Left ventricle myocardium superior (tissue), 1 donor: ENCODE measurements at regions not wholly inside any gene's neighbourhood (a gene's known extent, or its start where the extent isn't known, plus 50 kb on each side); places are given as distances from the start of the nearest gene placed in this dataset.
"Not testable (repeated sequence)": the region's sequence is repeated elsewhere in the genome, so short reads cannot be mapped to it uniquely, and the experiment has no call there.

Experiments used
- ATAC-seq: fragments of 200-7000 bp; cut with Tn5 transposase; one replicate; pipeline ENCODE4 v1.9.1; 2020; ENCODE audit warnings: mild to moderate bottlenecking, moderate library complexity
- DNase-seq: peaks from one replicate; pipeline ENCODE4 v3.0.0-alpha.2; 2020
- intact Hi-C: fragments of 100-400 bp; cut with micrococcal nuclease; formaldehyde crosslinking; loops from one replicate; pipeline ENCODE4 v1.11.0; 2022
- donor health status: DM: no; HTN: yes; CAD: no; lungs with severe emphysema.

DNA sequence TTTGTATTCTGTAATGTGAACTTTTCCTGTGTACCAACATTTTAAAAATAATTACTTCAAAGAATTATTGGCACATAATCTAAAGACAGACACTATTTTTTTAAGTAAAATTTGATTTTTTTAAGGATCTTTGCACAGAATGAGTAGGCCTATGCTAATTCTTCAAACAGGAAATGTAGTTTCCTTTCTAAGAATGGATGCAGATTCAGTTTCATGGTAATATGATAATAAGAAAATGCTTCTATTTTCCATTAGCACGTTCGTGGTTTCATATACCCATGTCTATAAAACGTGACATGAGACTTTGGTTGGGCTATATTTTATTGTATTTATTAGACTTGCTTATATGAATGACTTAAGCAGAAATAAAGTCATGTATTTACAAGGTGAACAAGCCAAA lies 191.8 kb upstream of the RBBP8 start:
- ATAC-seq (no peak), DNase-seq (no peak)
- intact Hi-C loops = no loop called here

GRCh38 chr18:22742409-22742808 lies 190.7 kb upstream of the RBBP8 start:
- ATAC-seq (no peak), DNase-seq (no peak)
- intact Hi-C loops = no loop called here

GRCh38 chr18:22745966-22746365 lies 187.2 kb upstream of the RBBP8 start:
- intact Hi-C loops = no loop called here
- ATAC-seq (no peak), DNase-seq (no peak)

DNA sequence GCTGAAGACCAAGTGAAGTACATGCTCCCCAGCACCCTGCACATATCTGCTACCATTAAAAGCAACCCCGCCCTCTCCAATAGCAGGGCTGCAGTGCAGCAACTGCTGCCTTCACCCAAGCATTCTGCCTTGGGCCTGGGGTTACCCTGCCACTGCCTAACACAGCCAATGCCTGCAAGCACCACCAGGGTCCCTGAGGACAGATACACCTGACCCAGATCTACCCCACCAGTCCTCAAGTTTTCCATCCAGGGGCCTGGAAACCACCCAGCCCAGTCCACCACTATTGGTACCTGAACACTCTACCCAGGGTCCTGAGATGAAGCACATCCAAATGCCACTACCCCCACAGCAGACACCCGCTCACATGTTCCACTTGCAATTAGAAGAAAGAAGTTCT lies 181.1 kb upstream of the RBBP8 start:
- intact Hi-C loops = no loop called here
- ATAC-seq (no peak), DNase-seq (no peak)

DNA sequence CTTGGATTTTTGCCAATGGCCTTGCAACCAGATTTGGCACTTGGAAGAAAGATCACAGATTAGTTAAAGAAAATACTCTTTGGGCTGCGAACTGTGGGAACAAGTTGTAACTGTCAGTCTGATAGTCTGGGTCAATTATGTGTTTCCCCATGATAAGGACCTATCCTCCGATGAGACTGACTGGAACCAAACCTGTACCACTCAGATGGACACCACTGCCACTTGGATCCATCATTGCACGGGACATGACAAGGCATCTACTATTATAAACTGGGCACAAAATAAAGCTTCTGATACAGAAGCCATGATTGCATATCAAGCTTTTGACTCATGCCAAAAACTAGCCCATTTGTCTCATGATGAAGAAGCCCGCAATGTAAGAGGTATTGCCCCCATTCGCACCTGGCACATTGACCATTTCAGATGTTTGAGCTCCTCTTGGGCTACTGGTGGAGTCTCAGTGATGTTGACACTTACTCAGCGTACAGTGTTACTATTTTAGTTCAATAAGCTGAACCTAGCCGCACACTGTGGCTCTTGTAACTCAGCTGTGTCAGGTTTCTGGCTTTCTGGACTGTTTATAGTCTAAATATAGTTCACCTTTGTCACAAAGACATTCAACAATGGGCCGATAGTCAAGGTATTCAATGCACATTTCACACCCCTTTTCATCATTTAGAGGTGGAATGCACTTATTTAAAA lies 179.8 kb upstream of the RBBP8 start:
- intact Hi-C loops = no loop called here
- DNase-seq (no peak), ATAC-seq (peak; percentile 99)

GRCh38 chr18:22764005-22764404 lies 169.1 kb upstream of the RBBP8 start:
- intact Hi-C loops, DNase-seq, ATAC-seq: not testable (repeated sequence)

GRCh38 chr18:22765896-22766295 lies 167.2 kb upstream of the RBBP8 start:
- intact Hi-C loops = no loop called here
- ATAC-seq = peak; percentile 95
- DNase-seq = no peak

DNA sequence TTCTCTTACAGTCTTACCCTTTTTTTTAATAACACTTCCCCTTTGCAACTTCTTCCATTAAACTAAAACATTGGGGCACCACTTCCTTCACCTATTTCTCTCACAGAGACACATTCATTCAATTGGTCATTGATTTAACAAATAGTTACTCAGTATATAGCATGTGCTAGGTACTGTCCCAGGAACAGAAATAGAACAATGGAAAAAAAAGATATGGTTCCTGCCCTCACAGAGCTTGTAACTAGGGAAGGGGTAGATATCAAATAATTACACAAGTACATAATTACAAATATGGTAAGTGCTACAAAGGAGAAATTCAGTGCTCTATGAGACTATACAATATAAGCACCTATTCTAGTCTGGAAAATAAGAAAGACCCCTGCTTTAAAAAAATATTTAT lies 165.5 kb upstream of the RBBP8 start:
- intact Hi-C loops = no loop called here
- ATAC-seq (peak; percentile 60), DNase-seq (no peak)

- no peak for ATAC-seq
- intact Hi-C loops = no loop called here
- no peak for DNase-seq
Observed at GRCh38 chr18:22773944-22774343, 159.2 kb upstream of the RBBP8 start.

DNA sequence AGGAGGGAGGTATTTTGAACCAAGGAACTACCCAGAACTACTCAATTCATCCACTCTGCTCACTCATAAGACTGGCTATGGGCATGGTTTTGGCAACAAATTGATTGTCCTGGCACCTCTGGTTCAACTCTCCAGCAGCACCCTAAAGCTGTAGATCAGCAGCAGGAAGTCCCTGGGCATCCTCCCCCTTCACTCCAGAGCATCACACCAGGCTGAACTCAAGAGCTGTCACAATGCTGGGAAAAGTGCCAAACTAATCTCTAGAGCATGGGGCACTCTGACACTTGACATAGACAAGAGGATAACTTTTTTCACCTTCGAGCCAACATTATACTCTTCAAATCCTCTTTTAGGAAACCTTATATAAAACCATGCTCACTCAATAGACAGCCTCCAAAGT lies 154.1 kb upstream of the RBBP8 start:
- intact Hi-C loops = no loop called here
- ATAC-seq = peak; percentile 98
- DNase-seq = peak; percentile 28

DNA sequence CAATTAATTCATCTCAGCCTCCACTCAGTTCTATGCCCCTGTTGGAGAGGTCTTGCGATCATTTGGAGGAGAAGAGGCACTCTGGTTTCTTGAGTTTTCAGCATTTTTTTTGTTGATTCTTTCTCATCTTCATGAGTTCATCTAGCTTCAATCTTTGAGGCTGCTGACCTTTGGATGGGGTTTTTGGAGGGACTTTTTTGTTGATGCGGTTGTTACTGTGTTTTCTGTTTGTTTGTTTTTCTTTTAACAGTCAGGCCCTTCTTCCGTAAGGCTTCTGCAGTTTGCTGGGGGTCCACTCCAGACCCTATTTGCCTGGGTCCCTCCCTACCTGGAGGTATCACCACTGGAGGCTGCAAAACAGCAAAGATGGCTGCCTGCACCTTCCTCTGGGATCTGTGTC lies 149.9 kb upstream of the RBBP8 start:
- ATAC-seq = no peak
- intact Hi-C loops = no loop called here
- DNase-seq = no peak

GRCh38 chr18:22783662-22784076 lies 149.5 kb upstream of the RBBP8 start:
- ATAC-seq (no peak), DNase-seq (no peak)
- intact Hi-C loops = no loop called here

DNA sequence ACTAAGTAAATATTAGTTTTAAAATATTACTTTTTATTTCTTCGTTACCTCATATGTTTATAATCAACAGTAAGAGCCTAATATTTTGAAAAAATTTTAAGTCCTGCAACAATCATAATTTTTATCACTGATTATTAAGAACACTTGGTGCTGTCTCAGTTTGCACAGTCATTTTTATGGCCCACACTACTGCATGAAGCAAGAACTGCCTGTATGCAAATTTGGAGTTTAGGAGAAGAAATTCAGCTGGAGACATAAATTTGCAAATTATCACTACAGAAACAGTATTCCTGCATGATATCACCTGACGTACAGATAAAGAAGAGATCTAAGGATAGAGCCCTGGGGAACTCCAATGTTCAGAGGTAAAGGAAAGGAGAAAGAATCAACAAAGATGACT lies 144.1 kb upstream of the RBBP8 start:
- intact Hi-C loops = no loop called here
- DNase-seq = no peak
- no peak for ATAC-seq

DNA sequence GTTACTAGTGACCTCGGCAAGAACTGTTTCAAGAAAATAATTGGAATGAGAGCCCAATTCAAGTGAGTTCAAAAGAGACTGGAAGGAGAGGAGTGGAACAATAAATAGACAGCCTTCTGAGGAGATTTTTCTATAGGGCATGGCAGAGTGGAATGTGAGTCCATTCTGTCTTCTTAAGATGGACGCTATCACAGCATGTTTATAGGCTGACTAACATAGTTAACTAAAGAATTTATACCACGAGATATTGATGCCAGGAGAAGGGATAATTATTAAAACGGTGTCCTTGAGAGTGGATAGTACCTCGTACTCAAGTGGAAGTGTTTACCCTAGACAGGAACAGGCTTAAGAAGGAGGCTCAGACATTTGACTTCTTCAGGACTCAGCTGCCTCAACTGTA lies 143.5 kb upstream of the RBBP8 start:
- ATAC-seq (no peak), DNase-seq (no peak)
- intact Hi-C loops = no loop called here

- intact Hi-C loops = no loop called here
- ATAC-seq (no peak), DNase-seq (no peak)
Observed at GRCh38 chr18:22790545-22791309, 142.4 kb upstream of the RBBP8 start.

DNA sequence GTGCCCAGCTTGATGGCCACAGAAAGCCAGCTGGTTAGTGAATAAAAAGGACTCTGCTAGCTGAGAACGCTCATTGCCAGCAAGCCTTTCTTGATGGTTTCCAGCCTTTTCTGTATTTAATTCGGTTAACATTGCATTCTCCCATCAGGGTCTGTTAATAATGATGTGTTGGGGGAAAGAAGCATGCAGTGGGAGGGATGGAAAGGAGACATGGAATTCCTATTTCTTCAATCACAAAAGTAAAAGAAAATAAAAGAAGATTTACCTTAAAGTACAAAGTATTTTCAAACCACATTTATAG lies 141.9 kb upstream of the RBBP8 start:
- ATAC-seq (no peak), DNase-seq (no peak)
- intact Hi-C loops = no loop called here

- intact Hi-C loops = no loop called here
- no peak for DNase-seq
- ATAC-seq = no peak
Observed at GRCh38 chr18:22796113-22796512, 137.0 kb upstream of the RBBP8 start.

- ATAC-seq (peak; percentile 78), DNase-seq (no peak)
- intact Hi-C loops = no loop called here
Observed at GRCh38 chr18:22800551-22800951, 132.6 kb upstream of the RBBP8 start.

GRCh38 chr18:22813648-22814328 lies 119.3 kb upstream of the RBBP8 start:
- peak; percentile 40 for ATAC-seq
- intact Hi-C loops = no loop called here

DNA sequence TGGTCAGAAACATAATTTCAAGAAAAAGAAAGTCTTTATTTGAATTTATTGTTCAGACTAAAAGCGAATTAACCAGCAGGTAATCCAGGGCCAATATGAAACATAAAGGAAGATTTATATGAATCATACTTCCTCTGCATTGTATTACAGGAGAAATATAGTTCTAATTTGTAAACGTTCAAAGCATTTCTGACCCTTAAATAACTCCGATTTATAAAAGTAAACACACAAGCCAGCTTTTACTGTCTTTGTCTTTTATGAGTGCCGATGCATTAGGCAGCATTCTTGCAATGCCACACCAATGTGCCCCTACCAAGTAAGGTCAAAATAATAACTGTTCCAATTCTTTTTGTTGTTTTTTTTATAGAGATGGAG lies 118.8 kb upstream of the RBBP8 start:
- DNase-seq (no peak), ATAC-seq (no peak)
- intact Hi-C loops = no loop called here

More at GRCh38 chr18:22813648-22814328, 119.3 kb upstream of the RBBP8 start:
- no peak for DNase-seq
